NCI-H2171 treated with DMSO at 0.1 percent for 48 hours (cell line): ENCODE measurements at regions not wholly inside any gene's neighbourhood (a gene's known extent, or its start where the extent isn't known, plus 50 kb on each side); places are given as distances from the start of the nearest gene placed in this dataset.

ENCODE experiments used
- DNase-seq: peaks from one replicate; lab custom pipeline; 2025; lab: John Stamatoyannopoulos, UW

DNA sequence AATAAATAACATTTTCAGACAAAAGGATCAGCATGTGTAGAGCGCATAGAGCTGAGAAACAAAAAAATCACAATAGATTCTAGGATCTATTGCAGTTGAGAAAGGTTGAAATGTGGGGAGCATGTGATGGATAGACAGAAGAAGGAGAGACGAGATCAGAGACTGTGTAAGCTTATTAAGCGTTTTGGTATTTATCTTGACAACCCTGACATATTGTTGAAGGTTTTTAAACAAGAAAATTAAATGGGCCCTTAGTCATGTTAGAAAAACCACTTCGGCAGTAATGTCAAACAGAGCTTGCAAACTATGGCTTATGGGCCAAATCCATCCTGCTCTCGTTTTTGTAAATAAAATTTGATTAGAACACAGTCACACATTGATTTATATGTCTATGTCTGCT is 200.5 kb upstream of the KLF4 start:
- no peak for DNase-seq

DNA sequence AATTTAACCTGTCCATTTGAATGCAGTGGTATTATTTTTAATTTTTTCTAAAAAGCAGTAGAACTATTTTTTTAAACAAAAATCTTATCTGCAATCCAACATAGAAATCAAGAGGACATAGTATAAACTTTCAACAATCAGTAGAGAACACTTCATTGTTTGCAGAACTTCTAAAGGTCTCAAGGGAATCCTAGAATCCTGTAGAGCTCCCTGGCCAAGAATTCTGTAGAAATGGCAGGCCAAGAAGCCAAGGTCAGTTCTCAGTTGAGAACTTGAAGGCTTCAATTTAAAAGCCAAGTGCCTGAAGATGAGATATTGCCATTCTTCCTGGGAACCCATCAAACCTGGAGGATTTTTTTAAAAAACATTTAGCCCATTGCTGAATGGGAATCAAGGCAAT is 199.2 kb upstream of the KLF4 start:
- DNase-seq, result no peak

DNA sequence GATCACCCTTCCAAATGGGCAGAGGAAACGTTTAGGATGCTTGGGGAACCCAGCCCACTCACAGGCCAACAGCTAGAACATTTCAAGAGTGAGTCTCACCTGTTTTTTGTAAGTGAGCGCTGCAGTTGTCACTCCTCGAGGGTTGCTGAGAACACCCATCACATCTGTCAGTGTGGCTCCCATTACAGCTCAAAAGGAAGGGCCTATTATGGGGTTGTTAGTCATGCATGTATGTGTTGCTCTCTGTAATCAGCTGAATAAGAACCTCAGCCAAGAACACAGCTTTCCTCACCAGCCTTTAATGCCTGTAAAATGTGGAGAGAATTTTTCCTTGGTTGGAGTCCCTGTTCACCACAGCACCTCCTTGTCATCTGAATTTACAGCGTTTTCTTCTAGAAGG is 196.3 kb upstream of the KLF4 start:
- DNase-seq, result peak; percentile 91

DNA sequence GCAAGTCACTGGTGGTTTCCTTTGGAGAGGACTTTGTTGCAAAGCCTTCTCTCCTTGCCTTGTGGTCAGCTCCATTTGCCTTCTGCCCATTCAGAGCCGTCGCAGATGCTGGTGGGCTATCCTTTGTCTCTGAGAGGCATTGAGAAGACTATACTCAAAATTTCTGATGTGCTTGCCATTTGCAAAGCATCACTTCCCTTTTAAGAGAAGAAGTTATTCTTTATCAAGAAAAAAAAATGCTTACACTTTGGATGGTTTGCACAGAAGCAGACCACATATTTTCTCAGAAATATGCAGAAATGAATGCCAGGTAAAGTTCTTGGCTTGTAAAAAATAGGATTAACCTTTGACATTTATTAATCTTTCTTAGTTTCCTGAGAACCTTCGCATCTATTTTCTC is 195.8 kb upstream of the KLF4 start:
- no peak for DNase-seq

DNA sequence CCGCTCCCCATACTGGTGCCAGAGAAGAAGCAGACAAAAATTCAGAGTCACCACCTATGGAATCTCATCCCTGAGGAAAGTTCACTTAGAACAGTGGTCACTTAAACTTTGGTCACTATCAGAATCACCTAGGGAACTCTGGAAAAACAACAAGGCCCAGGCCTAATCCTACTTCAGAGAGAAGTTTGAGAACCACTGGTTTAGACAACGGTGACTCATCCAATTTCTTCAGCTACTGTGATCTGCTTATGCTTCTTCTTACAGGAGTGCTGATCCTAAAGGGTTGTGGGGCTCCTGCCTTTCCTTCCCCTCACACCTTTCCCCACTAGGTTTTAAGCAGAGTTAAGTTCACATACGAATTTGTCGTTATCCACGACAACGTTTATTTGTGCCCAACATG is 194.7 kb upstream of the KLF4 start:
- DNase-seq, result no peak

DNA sequence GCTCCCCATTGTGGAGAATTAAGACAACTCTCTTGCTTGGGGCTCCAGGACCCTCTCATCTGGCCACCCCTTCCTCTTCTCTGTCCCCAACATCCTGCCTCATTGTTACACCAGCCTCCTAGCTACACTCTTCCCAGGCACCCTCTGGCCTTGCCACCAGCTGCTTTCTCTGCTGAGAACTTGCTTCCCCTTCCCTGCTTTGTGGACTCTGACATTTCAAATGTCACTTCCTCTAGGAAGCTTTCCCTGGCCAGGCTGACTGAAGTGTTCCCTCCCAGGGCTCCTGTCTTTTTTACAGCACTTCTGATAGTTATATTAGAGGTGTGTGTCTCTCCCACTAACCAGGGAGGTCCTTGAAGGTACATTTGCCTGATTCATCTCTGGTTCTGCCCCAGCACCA is 194.0 kb upstream of the KLF4 start:
- no peak for DNase-seq

DNA sequence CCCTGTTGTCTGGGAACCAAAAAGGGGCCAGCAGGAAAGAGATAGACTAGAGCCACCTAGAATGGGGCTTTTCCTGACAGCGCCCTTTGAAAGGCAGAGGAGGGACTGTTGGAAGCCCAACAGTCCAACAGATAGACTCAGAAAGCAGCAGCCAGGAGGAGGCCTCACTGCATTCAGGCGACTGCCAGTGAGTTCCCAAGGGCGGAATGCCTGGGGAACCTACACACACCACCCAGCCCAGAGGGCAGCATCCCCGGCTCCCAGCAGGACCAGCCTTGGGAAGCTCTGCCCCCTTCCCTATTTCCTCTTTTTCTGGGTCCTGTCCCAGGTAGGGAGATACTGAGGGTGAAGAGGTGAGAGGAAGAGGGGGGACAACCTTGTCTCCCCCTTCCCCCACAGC is 192.4 kb upstream of the KLF4 start:
- no peak for DNase-seq

DNA sequence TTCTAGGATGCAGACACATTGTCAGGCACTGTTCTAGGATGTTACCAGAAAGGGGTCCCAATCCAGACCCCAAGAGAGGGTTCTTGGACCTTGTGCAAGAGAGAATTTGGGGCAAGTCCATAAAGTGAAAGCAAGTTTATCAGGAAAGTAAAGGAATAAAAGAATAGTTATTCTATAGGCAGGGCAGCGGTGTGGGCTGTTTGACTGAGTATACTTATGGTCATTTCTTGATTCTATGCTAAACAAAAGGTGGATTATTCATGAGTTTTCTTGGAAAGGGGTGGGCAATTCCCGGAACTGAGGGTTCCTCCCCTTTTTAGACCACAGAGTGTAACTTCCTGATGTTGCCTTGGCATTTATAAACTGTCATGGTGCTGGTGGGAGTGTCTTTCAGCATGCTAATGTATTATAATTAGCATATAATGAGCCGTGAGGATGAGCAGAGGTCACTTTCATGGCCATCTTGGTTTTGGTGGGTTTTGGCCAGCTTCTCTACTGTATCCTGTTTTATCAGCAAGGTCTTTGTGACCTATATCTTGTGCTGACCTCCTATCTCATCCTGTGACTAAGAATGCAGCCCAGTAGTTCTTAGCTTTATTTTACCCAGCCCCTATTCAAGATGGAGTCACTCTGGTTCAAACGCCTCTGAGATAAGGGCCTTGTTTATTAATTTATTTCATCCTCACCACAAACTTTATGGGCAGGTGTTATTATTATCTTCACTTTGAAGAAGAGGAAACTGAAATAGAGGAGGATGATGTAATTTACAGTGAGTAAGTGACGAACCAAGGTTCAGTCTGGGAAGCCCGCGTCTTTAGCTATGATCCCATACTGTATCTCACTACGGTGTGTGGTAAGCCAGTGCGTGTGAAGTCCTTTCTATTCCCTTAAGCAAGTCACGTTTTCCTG is 186.0 kb upstream of the KLF4 start:
- no peak for DNase-seq

DNA sequence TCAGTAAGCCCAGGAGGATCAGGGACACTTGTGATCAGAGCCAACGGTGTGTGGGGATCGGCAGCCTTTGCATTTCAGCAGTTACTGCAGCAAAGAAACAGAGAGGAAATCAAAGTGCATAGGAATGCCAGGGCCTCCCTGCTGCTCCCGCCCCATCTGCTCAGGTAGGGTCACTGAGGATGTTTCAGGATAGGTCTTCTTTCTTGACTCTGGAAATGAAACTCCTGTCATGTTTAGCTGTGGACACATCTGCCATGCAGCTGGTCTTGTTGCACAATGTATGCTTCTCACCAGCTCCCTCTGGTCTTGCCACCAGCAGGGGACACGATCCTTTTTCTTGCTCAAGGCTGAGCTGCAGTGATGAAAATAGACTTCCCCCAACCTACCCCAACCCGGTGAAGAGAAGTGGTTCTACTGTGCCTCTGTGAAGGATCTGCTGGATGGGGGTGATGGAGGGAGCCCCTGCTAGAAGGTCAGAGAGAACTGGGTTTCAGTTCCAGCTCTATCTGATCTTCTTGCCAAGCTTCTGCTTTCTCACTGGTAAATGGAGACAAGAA is 185.2 kb upstream of the KLF4 start:
- DNase-seq, result no peak

DNA sequence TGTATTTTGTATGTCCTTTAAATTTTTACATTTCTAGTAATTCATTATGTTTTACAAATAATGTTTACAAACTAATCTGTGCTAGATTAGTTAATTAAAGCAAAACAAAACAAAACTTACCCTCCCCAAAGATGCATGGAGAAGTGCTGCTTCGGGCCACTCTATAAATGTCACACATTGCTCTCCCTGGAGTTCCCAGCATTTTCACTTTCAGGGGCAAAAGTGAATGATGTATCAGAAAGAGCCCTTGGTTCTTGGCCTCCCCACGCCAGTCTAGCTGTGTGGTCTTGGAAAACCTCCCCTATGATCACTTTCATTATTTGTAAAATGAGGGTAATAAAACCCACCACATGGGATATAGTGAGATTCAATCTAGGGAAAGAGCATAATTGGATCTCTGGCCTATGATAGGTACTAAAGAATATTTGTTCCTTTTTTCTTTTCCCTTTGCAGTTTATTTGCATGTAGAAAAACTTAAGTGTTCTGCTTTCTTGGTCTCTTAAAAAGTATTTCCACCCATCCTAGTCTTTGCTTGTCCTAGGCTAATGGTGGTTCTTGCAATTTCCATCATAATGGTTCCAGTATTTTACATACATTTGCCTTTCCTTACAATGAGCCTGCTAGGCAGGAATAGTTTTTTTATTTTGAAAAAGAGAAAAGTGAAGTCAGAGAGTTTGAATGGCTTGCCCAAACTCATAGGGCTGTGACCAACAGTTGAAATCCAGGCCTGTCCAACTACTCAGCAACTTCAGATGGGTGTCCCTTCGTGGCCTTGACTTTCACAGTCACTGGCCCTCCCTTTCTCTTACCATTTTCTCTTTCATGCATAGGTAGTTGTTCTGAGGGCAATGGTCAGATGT is 184.5 kb upstream of the KLF4 start:
- DNase-seq, result no peak

DNA sequence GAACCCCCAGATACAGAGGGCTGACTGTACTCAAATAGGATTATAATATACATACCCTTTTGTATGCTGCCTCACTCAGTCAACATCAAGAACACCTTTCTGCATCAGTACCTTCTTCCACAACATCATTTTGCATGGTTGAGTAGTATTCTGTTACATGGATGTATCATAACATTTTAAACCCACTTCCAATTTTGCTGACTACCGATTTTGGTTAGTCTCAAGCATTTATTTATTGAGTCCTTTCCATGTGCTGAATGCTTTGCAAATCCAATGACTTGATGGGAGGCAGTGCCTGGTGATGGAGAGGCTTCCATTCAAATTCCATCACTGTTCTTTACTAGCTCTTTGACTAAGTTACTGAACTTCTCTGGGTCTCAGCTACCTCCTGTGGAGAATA is 182.0 kb upstream of the KLF4 start:
- no peak for DNase-seq

DNA sequence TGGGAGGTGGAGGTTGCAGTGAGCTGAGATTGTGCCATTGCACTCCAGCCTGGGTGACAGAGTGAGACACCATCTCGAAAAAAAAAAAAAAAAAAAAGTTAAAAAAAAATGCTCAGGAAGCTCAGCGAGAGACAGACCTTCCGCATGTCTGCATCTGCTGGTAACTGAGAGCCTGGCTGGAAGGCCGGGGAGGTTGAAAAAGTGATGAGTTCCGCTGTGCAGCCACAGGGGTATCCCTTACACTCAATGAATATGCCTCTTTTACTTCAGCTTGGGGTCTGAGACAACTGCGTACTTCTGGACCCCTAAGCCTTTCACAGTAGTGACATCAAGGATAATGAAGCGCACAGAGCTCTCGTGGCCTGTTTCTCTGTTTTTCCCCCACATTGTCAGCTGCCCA is 179.9 kb upstream of the KLF4 start:
- peak; percentile 64 for DNase-seq

DNA sequence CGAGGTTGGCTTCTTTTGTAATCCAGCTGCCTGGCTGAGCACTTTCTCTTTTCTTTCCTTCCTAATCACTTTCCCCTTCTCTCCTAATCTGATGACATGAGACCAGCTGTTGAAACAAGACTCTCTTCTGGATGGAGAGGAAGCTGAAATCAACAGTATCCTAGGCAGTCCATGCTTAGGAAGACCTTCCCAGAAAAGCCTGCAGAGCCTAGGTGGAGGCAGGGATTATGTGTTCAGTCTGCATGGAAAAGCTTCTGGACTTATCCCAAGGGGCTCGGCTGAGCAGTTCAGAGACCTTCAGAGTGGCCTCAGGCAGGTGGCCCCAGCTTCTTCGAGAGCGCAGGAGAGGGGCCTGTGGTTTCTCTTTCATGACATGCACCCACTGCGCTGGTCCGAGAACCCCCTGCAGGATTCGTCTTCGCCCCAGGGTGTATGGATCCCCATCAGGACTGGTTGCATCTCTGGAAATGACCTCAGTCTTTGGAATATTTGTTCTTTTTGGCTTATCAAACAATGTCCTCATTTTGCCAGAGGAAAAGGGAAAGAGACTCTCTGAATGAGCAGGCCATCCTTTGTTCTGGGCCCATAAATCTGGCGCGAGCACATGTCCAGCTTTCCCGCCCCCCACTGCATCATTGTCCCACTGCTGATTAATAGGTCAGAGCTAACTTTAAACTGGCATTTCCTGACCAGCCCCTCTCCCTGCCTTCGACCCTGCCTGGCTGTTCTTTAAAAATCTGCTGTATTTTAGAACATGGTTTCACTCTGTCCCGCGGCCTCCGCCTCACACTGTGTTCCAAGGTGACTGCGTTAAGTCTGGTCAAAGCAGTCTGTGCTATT is 177.9 kb upstream of the KLF4 start:
- DNase-seq, result no peak

DNA sequence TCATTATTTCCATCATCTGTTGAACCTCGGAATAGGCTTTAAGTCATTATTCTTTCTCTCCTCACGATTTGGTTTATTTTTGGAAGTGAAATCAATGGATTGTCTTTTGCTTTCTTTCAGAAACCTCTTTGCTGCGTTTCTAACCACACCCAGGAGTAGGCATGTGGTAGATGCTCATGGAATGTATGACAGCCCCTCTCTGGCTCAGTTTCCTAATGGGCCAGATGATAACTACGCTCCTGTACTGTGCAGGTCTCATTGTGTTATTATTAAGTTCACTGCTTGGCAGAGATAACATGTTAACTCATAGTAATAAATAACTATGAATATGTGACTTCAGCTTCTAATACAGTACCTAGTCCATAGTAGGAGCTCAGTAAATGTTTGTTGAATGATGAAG is 175.5 kb upstream of the KLF4 start:
- no peak for DNase-seq

DNA sequence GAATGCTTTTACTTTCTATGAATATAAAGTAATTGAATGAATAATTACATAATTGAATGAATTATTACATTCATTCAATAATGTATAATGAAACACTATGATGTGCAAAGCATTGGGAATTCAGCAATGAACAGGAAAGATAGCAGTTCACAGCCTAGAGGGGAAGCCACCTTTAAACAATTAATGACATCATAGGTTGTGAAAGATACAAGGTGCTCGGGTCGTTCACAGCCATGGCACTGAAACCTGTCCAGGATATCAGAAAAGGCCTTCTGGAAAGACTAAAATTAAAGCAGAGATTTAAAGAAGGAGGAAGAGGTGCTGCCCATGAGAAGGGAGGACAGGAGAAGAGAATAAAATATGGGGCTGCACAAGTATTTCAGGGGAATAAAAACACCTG is 171.4 kb upstream of the KLF4 start:
- no peak for DNase-seq

DNA sequence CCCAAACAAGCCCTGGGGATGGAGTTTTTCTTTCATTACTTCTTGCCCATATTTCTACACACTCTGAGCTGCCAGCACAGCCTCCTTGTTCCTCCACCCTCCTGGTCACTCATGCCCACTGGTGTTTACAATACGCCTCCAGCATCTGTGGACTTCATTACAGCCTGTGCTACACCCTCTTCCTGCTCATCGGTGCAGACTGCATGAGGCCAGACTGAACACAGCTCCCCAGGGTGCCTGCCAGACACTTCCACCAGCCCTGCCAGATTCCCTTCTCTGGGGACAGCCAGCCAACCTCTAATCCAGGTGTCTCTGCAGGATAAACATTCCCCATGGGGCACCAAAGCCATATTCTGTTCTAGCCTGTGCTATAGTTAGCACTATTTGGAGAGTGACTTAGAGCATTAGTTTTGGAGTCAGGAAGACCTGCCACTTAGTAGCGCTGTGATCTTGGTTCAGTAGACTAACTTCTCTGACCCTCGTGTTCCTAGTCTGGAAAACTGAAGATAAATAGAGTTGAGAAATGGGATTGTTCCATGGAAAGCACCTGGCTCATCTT is 163.8 kb upstream of the KLF4 start:
- DNase-seq, result peak; percentile 87

DNA sequence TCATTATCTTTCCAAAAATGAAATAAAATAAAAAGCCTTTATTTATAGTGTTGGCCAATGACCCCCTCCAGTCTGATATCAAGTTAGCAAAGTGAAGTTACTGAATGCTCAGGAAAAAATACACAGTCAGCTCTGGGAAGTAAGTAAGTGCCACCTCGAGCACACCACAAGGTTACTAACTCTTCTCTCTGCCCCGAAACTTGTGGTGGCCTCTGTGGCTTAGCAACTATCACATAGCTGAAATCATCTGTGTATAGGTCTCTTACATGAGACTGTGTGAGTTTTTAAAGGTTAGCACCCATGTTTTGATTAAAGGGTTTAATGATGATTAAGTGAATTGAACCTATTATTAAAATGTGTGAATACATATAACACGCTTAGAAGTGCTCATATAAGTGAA is 161.4 kb upstream of the KLF4 start:
- no peak for DNase-seq

DNA sequence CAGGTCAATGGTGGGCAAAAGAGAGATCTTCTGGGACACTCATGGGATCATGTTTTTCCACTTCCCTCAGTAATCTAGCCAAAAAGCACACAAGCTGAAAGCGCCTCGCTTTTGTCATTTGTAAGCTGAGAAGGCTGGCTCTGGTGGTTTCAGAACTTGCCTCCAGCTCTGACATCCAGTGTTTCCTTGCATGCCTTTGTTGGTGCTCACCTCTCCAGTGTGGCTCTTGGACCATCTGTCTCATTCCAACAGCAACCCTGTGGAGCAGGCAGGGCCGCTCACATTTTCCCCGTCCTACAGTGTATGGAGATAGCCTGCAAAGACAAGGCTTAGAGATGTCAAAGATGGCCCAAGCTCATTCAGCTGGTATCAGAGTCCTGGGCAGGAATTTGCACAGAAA is 160.8 kb upstream of the KLF4 start:
- DNase-seq, result no peak

DNA sequence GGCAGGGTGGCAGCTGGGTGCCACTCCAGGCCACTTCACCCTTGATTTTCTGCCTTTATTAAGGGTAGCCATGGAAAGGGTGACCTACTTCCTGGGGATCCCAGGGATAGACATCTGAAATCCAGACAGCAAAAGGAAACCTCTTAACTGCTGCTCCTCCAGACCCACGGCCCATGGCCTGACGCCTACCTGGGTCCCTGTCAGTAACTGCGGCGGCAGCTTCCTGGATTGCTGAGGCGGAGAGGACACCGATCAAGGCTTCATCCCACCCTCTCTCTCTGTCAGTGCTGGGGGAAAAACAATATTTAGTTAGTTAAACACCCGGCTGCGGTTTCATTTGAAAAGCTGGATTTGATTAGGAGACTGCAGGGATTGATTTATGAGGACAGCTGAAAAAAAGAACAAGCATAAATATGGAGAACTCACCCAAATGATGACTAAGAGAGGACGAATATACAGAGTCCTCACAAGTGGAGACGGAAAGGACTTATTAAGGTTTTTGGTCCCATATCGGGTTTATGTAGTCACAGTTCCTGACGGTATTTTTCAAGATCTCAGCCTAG is 158.7 kb upstream of the KLF4 start:
- no peak for DNase-seq

DNA sequence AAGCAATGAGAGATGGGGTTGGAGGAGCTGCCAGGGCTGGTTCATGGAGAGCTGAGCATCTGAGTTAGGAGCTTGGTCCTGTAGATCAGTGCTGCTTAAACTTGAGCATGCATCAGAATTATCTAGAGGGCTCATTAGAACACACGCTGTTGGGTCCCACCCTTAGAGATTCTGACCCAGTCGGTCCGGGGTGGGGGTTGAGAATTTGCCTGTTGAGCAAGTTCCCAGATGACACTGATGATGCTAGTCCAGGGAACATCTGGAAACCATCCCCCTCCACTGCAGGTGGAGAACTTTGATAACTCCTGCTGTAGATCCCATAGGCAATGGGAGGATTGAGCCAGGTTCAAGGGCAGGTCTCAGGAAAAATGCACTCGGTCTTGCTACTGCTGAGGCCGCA is 158.0 kb upstream of the KLF4 start:
- no peak for DNase-seq

DNA sequence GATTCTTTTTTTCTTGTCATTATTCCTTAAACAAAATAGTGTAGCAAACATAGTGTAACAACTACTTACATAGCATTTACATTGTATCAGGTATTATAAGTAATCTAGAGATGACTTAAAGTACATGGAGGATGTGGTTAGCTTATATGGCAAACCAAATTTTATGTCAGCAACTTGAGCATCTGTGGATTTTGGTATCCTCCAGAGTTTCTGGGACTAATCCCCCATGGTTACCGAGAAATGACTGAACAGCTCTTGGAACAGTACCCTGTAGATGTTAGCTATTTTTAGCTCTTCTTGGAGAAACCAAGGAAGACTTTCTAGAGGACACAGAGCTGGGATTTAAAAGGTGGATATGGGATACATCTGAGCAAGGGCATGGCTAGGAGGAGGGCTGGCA is 157.6 kb upstream of the KLF4 start:
- DNase-seq, result no peak

DNA sequence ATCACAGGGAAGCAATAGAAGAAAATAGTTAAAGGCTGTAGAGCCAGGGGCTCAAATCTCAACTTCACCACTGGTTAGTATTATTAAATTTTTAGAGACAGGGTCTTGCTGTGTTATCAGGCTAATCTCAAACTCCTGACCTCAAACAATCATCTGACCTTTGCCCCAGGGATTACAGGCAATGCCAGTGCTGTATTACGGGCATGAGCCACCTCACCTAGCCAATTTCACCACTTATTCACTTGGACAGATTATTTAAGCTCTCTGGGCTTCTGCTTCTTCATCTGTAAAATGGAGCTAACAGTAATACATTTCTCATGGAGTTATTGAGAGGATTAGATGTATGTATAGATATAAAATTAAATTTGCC is 155.9 kb upstream of the KLF4 start:
- DNase-seq, result no peak
